B cell (primary cell): ENCODE measurements at regions not wholly inside any gene's neighbourhood (a gene's known extent, or its start where the extent isn't known, plus 50 kb on each side); places are given as distances from the start of the nearest gene placed in this dataset.

Source experiments
- ATAC-seq: fragments of 200-7000 bp; cut with Tn5 transposase; one replicate; pipeline ENCODE4 v1.10.0; 2021; ENCODE audit warnings: low read depth, mild to moderate bottlenecking, moderate number of reproducible peaks, moderate library complexity
- CTCF ChIA-PET: fragments of 350-600 bp; sonication (Branson Sonifier 250); formaldehyde crosslinking; loops from one replicate; lab custom pipeline; 2021; ENCODE audit warnings: antibody characterized with exemption, inconsistent platforms; lab: Charles Lee
- POLR2A ChIA-PET: fragments of 350-600 bp; sonication (Branson Sonifier 250); formaldehyde crosslinking; loops from one replicate; lab custom pipeline; 2021; ENCODE audit warnings: antibody characterized with exemption; lab: Charles Lee
- DNase-seq: peaks from one replicate; pipeline ENCODE4 v3.0.0; 2013
- H2AFZ ChIP-seq: 2 replicates; pipeline ENCODE4 v1.6.1; 2012; ENCODE audit warnings: mild to moderate bottlenecking, low read depth, low read length; ENCODE audit not compliant: insufficient read depth, poor library complexity, severe bottlenecking
- H3K27ac ChIP-seq, 2 donors: 1 replicate in 1 of 2; 2 replicates in 1 of 2; pipeline ENCODE4 v1.5.1; 2012 to 2013; ENCODE audit warnings: low read length in 2 of 2, mild to moderate bottlenecking in 2 of 2, moderate library complexity in 1 of 2
- H3K27me3 ChIP-seq, 4 experiments: fragments of 200-600 bp in 1 of 4; sonication (generic) in 1 of 4; replicated peaks in 1 of 4; 1 replicate in 2 of 4; 2 replicates in 2 of 4; pipeline versions ENCODE4 v1.6.1 to v1.7.0; 2013 to 2016; ENCODE audit warnings: low read length in 3 of 4, mild to moderate bottlenecking in 2 of 4, mixed read lengths in 1 of 4, moderate library complexity in 1 of 4; ENCODE audit not compliant: insufficient read depth in 4 of 4, control insufficient read depth in 3 of 4; ENCODE audit errors: control extremely low read depth in 1 of 4
- H3K36me3 ChIP-seq, 2 experiments: replicated peaks in 1 of 2; 1 replicate in 1 of 2; 2 replicates in 1 of 2; pipeline versions ENCODE4 v1.6.1 to v1.7.1; 2013; ENCODE audit warnings: low read length in 1 of 2; ENCODE audit not compliant: insufficient read depth in 2 of 2, control insufficient read depth in 1 of 2; ENCODE audit errors: control extremely low read depth in 1 of 2, extremely low read depth in 1 of 2
- H3K4me1 ChIP-seq, 2 donors: fragments of 200-600 bp in 1 of 2; sonication (generic) in 1 of 2; 1 replicate in 1 of 2; 2 replicates in 1 of 2; pipeline versions ENCODE4 v1.5.1 to v1.6.1; 2013 to 2017; ENCODE audit warnings: low read length in 2 of 2; ENCODE audit not compliant: control insufficient read depth in 2 of 2, insufficient read depth in 2 of 2
- H3K4me2 ChIP-seq: replicated peaks from 2 replicates; pipeline ENCODE3; 2012; ENCODE audit warnings: mild to moderate bottlenecking, low read depth, low read length; ENCODE audit not compliant: poor library complexity, severe bottlenecking
- H3K4me3 ChIP-seq, 5 experiments: fragments of 200-600 bp in 1 of 5; sonication (generic) in 1 of 5; 1 replicate in 3 of 5; 2 replicates in 2 of 5; pipeline versions ENCODE4 v1.5.1 to v1.7.0; 2011 to 2016; ENCODE audit warnings: low read length in 4 of 5, mild to moderate bottlenecking in 4 of 5, low read depth in 2 of 5, control low read depth in 1 of 5, moderate library complexity in 1 of 5; ENCODE audit not compliant: insufficient read depth in 1 of 5; ENCODE audit errors: control extremely low read depth in 1 of 5, extremely low read depth in 1 of 5
- H3K79me2 ChIP-seq: fragments of 200-600 bp; sonication (generic); one replicate; pipeline ENCODE4 v1.6.0; 2016; ENCODE audit warnings: low read length; ENCODE audit not compliant: control insufficient read depth, insufficient read depth
- H3K9ac ChIP-seq: fragments of 200-600 bp; sonication (generic); 2 replicates; pipeline ENCODE4 v1.6.1; 2017; ENCODE audit warnings: mild to moderate bottlenecking, low read length, moderate library complexity
- H3K9me3 ChIP-seq, 3 donors: one replicate each; pipeline versions ENCODE4 v1.6.1 to v1.7.1; 2013; ENCODE audit warnings: low read length in 2 of 3; ENCODE audit not compliant: control insufficient read depth in 2 of 3, insufficient read depth in 1 of 3; ENCODE audit errors: control extremely low read depth in 1 of 3
- H4K20me1 ChIP-seq: 2 replicates; pipeline ENCODE4 v1.6.0; 2012; ENCODE audit warnings: mild to moderate bottlenecking, low read length; ENCODE audit not compliant: insufficient read depth, control insufficient read depth, poor library complexity, severe bottlenecking
- H3K27ac Mint-ChIP-seq: one replicate; pipeline ENCODE4 v1.8.0; 2021; ENCODE audit warnings: mixed read lengths
- H3K27me3 Mint-ChIP-seq: one replicate; pipeline ENCODE4 v1.8.0; 2021; ENCODE audit warnings: mixed read lengths
- H3K4me1 Mint-ChIP-seq: one replicate; pipeline ENCODE4 v1.8.0; 2021; ENCODE audit warnings: mixed read lengths
- H3K4me3 Mint-ChIP-seq: one replicate; pipeline ENCODE4 v1.8.0; 2021; ENCODE audit warnings: mixed read lengths
- H3K9me3 Mint-ChIP-seq: one replicate; pipeline ENCODE4 v1.8.0; 2022; ENCODE audit warnings: mixed read lengths; ENCODE audit not compliant: insufficient read depth
- EZH2 ChIP-seq: IDR thresholded peaks from 2 replicates; pipeline ENCODE4 v1.6.1; 2012; ENCODE audit warnings: borderline replicate concordance, low read depth, mild to moderate bottlenecking, moderate library complexity, low read length; ENCODE audit not compliant: insufficient read depth, poor library complexity, severe bottlenecking
- WGBS: methylation state at CpG from one replicate; pipeline ENCODE4 v1.1.5; 2013; ENCODE audit warnings: missing lambda C conversion rate; ENCODE audit not compliant: insufficient coverage; 5-methylcytosine and 5-hydroxymethylcytosine counted together
- intact Hi-C: fragments of 100-400 bp; cut with micrococcal nuclease; formaldehyde crosslinking; loops from one replicate; pipeline ENCODE4 v1.10.0; 2022
- TF ChIP-seq, protein P1 (sequence below): fragments of 200-600 bp; IDR thresholded peaks from one replicate; pipeline ENCODE4 v1.8.0; 2022; ENCODE audit warnings: antibody characterized with exemption, mild to moderate bottlenecking

- Histone ChIP-seq H3K27me3 (no peaks in the 10 kb centered on the region), H3K36me3 (no peaks in the 10 kb centered on the region), H3K79me2 (no peaks in the 10 kb centered on the region), H3K4me3 (no peak overlapping the region), H3K9me3 (no peaks in the 10 kb centered on the region), H3K4me1 (no peaks in the 10 kb centered on the region), H2AFZ (no peak overlapping the region), H3K27ac (no peak overlapping the region), H3K9ac (no peak overlapping the region), H3K4me2 (no peak overlapping the region), H4K20me1 (no peaks in the 10 kb centered on the region)
- Mint-ChIP-seq H3K27me3 (peaks cover 8% of the 10 kb centered on the region), H3K4me3 (no peak overlapping the region), H3K27ac (no peak overlapping the region), H3K9me3 (no peaks in the 10 kb centered on the region), H3K4me1 (no peaks in the 10 kb centered on the region)
- DNase-seq (no peak), ATAC-seq (no peak)
- WGBS = 80% methylated on average over 2 of the region's 3 CpGs
- ChIA-PET CTCF (interaction anchor here (1.6 to 8.1 kb wide), 3 partner anchors 8 to 1046 kb away, joined by 4 to 120 read pairs (median 4); no protein-coding TSS in a partner anchor), POLR2A (no interaction called here)
- intact Hi-C loops = no loop called here
- TF ChIP-seq EZH2 = no peak
- TF ChIP-seq, protein P1, sequence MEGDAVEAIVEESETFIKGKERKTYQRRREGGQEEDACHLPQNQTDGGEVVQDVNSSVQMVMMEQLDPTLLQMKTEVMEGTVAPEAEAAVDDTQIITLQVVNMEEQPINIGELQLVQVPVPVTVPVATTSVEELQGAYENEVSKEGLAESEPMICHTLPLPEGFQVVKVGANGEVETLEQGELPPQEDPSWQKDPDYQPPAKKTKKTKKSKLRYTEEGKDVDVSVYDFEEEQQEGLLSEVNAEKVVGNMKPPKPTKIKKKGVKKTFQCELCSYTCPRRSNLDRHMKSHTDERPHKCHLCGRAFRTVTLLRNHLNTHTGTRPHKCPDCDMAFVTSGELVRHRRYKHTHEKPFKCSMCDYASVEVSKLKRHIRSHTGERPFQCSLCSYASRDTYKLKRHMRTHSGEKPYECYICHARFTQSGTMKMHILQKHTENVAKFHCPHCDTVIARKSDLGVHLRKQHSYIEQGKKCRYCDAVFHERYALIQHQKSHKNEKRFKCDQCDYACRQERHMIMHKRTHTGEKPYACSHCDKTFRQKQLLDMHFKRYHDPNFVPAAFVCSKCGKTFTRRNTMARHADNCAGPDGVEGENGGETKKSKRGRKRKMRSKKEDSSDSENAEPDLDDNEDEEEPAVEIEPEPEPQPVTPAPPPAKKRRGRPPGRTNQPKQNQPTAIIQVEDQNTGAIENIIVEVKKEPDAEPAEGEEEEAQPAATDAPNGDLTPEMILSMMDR = no peak
Observed at GRCh38 chr9:109576762-109577161, 78.7 kb upstream of the PTPN3 start.

- Mint-ChIP-seq H3K27me3 (peaks cover 8% of the 10 kb centered on the region), H3K4me1 (no peaks in the 10 kb centered on the region), H3K9me3 (no peaks in the 10 kb centered on the region), H3K4me3 (no peak overlapping the region), H3K27ac (no peak overlapping the region)
- no peaks in the 10 kb centered on the region for H3K9me3 ChIP-seq
- ATAC-seq (no peak), DNase-seq (no peak)
- H3K27me3 ChIP-seq = no peaks in the 10 kb centered on the region
- no peaks in the 10 kb centered on the region for H4K20me1 ChIP-seq
- no peak overlapping the region for H3K27ac ChIP-seq
- no peaks in the 10 kb centered on the region for H3K79me2 ChIP-seq
- no peak overlapping the region for H3K9ac ChIP-seq
- H3K4me1 ChIP-seq = no peaks in the 10 kb centered on the region
- no peak overlapping the region for H3K4me3 ChIP-seq
- no peaks in the 10 kb centered on the region for H3K36me3 ChIP-seq
- no peak overlapping the region for H3K4me2 ChIP-seq
- intact Hi-C loops = no loop called here
- H2AFZ ChIP-seq = no peak overlapping the region
- CTCF ChIA-PET = interaction anchor here (0.6 kb wide), 1 partner anchor 330 kb away, joined by 4 read pairs; no protein-coding TSS in a partner anchor
- 94% methylated on average over 4 of the region's 6 CpGs for WGBS
- POLR2A ChIA-PET = no interaction called here
- no peak for TF ChIP-seq EZH2
- TF ChIP-seq, protein P1 = no peak
Observed at GRCh38 chr9:109579191-109579948, 81.3 kb upstream of the PTPN3 start.
